HFFc6 (cell line): ENCODE measurements at regions not wholly inside any gene's neighbourhood (a gene's known extent, or its start where the extent isn't known, plus 50 kb on each side); places are given as distances from the start of the nearest gene placed in this dataset.

ENCODE experiments used
- DNase-seq: peaks from one replicate; pipeline ENCODE4 v3.0.0-alpha.2; 2018
- H3K27ac Mint-ChIP-seq: 2 replicates; pipeline ENCODE4 v1.8.0; 2020; ENCODE audit warnings: mild to moderate bottlenecking, mixed read lengths
- H3K27me3 Mint-ChIP-seq: 2 replicates; pipeline ENCODE4 v1.8.0; 2021; ENCODE audit warnings: mild to moderate bottlenecking, moderate library complexity, mixed read lengths; ENCODE audit not compliant: insufficient read depth
- H3K36me3 Mint-ChIP-seq: 2 replicates; pipeline ENCODE4 v1.8.0; 2021; ENCODE audit warnings: low read depth, mixed read lengths
- H3K4me1 Mint-ChIP-seq: 2 replicates; pipeline ENCODE4 v1.8.0; 2020; ENCODE audit warnings: low read depth, mixed read lengths
- H3K4me3 Mint-ChIP-seq: 2 replicates; pipeline ENCODE4 v1.8.0; 2020; ENCODE audit warnings: mild to moderate bottlenecking, moderate library complexity, mixed read lengths
- H3K9me3 Mint-ChIP-seq: 2 replicates; pipeline ENCODE4 v1.8.0; 2020; ENCODE audit warnings: mild to moderate bottlenecking, mixed read lengths
- CTCF ChIP-seq: fragments of 200-600 bp; sonication (generic); IDR thresholded peaks from 2 replicates; pipeline ENCODE4 v1.5.0; 2021; ENCODE audit warnings: antibody characterized with exemption, mild to moderate bottlenecking

GRCh38 chr14:27096091-27096490 is 498.3 kb upstream of the NOVA1 start:
- Mint-ChIP-seq H3K4me1 (no peaks in the 10 kb centered on the region), H3K27ac (no peak overlapping the region), H3K36me3 (peaks cover 5% of the 10 kb centered on the region; the same call in 1 of the 2 replicates), H3K27me3 (no peaks in the 10 kb centered on the region), H3K9me3 (peaks cover 37% of the 10 kb centered on the region), H3K4me3 (no peak overlapping the region)
- TF ChIP-seq CTCF, result no peak
- DNase-seq, result no peak

DNA sequence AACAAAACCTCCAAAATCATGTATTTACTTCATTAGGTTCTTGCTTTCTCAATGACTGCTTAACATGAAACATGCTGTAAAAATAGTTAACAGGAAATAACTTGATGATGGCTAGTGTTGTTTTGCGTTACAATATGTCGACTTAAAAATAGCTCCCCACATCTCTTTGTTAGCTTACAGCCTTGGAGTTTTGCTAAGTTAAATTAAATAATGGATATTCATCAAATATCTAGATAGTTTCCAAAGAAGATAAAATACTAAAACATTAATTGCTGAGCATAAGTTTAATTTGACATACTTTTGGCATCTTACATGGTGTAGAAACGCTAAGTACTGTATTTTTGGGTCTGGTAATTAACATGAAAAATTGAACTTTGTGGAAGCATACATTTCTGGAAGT is 500.6 kb upstream of the NOVA1 start:
- Mint-ChIP-seq H3K27me3 (no peaks in the 10 kb centered on the region), H3K4me3 (no peak overlapping the region), H3K9me3 (peaks cover 49% of the 10 kb centered on the region), H3K36me3 (peaks cover 5% of the 10 kb centered on the region; the same call in 1 of the 2 replicates), H3K4me1 (no peaks in the 10 kb centered on the region), H3K27ac (no peak overlapping the region)
- no peak for DNase-seq
- no peak for TF ChIP-seq CTCF

GRCh38 chr14:27114180-27114579 is 516.3 kb upstream of the NOVA1 start:
- H3K9me3 Mint-ChIP-seq, result peaks cover 54% of the 10 kb centered on the region
- H3K27ac Mint-ChIP-seq, result no peak overlapping the region
- no peak for TF ChIP-seq CTCF
- H3K4me1 Mint-ChIP-seq, result no peaks in the 10 kb centered on the region
- H3K36me3 Mint-ChIP-seq, result no peaks in the 10 kb centered on the region
- H3K27me3 Mint-ChIP-seq, result no peaks in the 10 kb centered on the region
- no peak for DNase-seq
- H3K4me3 Mint-ChIP-seq, result no peak overlapping the region

DNA sequence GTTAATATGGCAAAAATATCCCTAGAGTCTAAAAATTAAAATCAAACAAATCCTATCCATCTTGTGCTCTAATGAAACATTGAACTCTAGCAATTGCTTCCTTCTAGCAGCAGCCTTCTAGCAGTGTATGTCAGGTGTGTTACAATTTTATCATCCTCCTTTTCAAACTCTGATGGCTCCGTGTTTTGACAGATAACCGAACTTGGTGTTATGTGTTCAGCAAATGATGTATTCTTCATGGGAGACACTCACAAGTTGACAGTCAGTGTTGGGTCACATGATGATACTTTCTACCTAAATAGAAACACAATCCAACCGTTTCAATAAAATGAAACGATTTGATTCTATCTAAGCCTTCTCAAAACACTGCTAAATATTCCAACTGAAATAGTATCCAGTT is 525.3 kb upstream of the NOVA1 start:
- no peaks in the 10 kb centered on the region for H3K27me3 Mint-ChIP-seq
- no peaks in the 10 kb centered on the region for H3K4me1 Mint-ChIP-seq
- TF ChIP-seq CTCF, result no peak
- H3K27ac Mint-ChIP-seq, result no peak overlapping the region
- H3K9me3 Mint-ChIP-seq, result peaks cover 57% of the 10 kb centered on the region
- H3K36me3 Mint-ChIP-seq, result peaks cover 4% of the 10 kb centered on the region; the same call in 1 of the 2 replicates
- H3K4me3 Mint-ChIP-seq, result no peak overlapping the region
- no peak for DNase-seq

DNA sequence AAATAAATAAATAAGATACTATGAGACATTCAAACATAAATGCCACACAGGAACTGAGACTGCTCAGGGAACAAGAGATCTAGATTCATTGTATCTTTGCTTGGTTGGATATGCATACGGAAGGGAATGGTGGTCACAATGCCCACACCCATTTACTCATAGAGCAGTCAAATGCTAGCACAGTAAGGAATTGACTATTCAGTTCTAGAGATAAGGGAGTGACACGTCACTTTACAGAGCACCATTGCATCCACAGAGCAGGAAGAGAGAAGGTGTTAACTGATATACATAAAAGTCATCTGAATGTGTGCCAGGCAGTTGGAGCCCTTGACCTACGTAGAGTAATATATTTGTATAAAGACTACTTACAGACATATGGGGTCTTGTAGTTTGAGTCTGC is 530.0 kb upstream of the NOVA1 start:
- Mint-ChIP-seq H3K36me3 (peaks cover 4% of the 10 kb centered on the region; the same call in 1 of the 2 replicates), H3K4me1 (no peaks in the 10 kb centered on the region), H3K27ac (no peak overlapping the region), H3K9me3 (peaks cover 51% of the 10 kb centered on the region), H3K4me3 (no peak overlapping the region), H3K27me3 (no peaks in the 10 kb centered on the region)
- no peak for DNase-seq
- no peak for TF ChIP-seq CTCF

DNA sequence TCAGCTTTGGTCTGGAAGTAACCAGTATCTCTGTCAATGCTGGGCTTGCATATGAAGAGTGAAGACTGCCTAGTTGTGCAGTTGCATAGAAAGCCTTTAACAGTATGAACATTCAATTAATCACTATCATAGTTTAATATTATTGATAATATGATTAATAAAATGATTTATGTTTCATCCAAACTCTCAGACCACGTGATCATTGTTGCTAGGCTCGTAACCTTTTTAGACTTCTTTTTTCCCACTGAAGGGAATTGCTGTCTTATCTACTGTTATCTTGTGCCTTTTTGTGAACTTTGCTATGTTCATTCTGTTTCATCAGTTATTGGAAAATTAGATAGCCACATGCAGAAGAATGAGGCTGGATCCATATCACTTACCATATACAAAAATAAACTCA is 536.4 kb upstream of the NOVA1 start:
- Mint-ChIP-seq H3K9me3 (peaks cover 42% of the 10 kb centered on the region), H3K27me3 (no peaks in the 10 kb centered on the region; the same call in 1 of the 2 replicates), H3K36me3 (no peaks in the 10 kb centered on the region), H3K27ac (no peak overlapping the region), H3K4me1 (no peaks in the 10 kb centered on the region), H3K4me3 (no peak overlapping the region)
- no peak for TF ChIP-seq CTCF
- no peak for DNase-seq
